SK-N-SH treated with all-trans-retinoic acid at 6 μM for 48 hours (cell line): ENCODE measurements at regions not wholly inside any gene's neighbourhood (a gene's known extent, or its start where the extent isn't known, plus 50 kb on each side); places are given as distances from the start of the nearest gene placed in this dataset.
"Not testable (repeated sequence)": the region's sequence is repeated elsewhere in the genome, so short reads cannot be mapped to it uniquely, and the experiment has no call there.

Experiments
- ARNTL ChIP-seq: fragments of 450-650 bp; formaldehyde crosslinking; IDR thresholded peaks from 2 replicates; pipeline ENCODE4 v1.5.0; 2020; ENCODE audit warnings: low read depth, mild to moderate bottlenecking, moderate library complexity, borderline replicate concordance
- GLIS3 ChIP-seq: fragments of 250-450 bp; sonication (Bioruptor Pico); IDR thresholded peaks from 2 replicates; pipeline ENCODE4 v1.5.0; 2020; ENCODE audit warnings: mild to moderate bottlenecking, moderate library complexity
- OSR1 ChIP-seq: fragments of 250-450 bp; sonication (Bioruptor Pico); IDR thresholded peaks from 2 replicates; pipeline ENCODE4 v1.8.0; 2022; ENCODE audit warnings: moderate library complexity, mild to moderate bottlenecking, inconsistent platforms
- RARB ChIP-seq: fragments of 250-450 bp; sonication (Bioruptor Pico); IDR thresholded peaks from 2 replicates; pipeline ENCODE4 v1.8.0; 2021; ENCODE audit warnings: mild to moderate bottlenecking, moderate library complexity
- ZFP3 ChIP-seq: fragments of 250-450 bp; sonication (Bioruptor Pico); IDR thresholded peaks from 2 replicates; pipeline ENCODE4 v1.5.0; 2020; ENCODE audit warnings: mild to moderate bottlenecking, moderate library complexity
- ZFP30 ChIP-seq: fragments of 450-650 bp; formaldehyde crosslinking; IDR thresholded peaks from 2 replicates; pipeline ENCODE4 v1.5.0; 2022; ENCODE audit warnings: mild to moderate bottlenecking, moderate library complexity
- ZNF70 ChIP-seq: fragments of 450-650 bp; formaldehyde crosslinking; IDR thresholded peaks from 2 replicates; pipeline ENCODE4 v1.5.0; 2020; ENCODE audit warnings: mild to moderate bottlenecking, moderate library complexity
- TF ChIP-seq, protein P1 (sequence below): fragments of 250-450 bp; sonication (Bioruptor Pico); IDR thresholded peaks from 2 replicates; pipeline ENCODE4 v1.8.0; 2020; ENCODE audit warnings: mild to moderate bottlenecking, moderate library complexity, borderline replicate concordance
- TF ChIP-seq, protein P2 (sequence below): fragments of 250-450 bp; sonication (Bioruptor Pico); IDR thresholded peaks from 2 replicates; pipeline ENCODE4 v1.5.0; 2020; ENCODE audit warnings: mild to moderate bottlenecking, moderate library complexity

DNA sequence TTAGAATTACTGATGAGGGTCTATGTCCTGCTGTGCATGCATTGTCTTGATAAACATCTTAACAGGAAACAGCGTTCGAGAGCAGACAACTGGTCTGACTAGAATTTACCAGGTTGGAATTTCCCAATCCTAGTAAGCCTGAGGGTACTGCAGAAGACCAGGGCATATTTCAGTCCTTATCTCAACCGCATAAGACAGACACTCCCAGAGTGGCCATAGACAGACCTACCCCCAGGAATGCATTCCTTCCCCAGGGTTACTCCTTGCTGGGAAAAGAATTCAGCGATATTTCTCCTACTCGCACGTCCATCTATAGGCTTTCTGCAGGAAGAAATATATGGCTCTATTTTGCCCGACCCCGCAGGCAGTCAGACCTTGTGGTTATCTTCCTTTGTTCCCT is 406.4 kb upstream of the CNTNAP5 start:
- TF ChIP-seq, protein P1, sequence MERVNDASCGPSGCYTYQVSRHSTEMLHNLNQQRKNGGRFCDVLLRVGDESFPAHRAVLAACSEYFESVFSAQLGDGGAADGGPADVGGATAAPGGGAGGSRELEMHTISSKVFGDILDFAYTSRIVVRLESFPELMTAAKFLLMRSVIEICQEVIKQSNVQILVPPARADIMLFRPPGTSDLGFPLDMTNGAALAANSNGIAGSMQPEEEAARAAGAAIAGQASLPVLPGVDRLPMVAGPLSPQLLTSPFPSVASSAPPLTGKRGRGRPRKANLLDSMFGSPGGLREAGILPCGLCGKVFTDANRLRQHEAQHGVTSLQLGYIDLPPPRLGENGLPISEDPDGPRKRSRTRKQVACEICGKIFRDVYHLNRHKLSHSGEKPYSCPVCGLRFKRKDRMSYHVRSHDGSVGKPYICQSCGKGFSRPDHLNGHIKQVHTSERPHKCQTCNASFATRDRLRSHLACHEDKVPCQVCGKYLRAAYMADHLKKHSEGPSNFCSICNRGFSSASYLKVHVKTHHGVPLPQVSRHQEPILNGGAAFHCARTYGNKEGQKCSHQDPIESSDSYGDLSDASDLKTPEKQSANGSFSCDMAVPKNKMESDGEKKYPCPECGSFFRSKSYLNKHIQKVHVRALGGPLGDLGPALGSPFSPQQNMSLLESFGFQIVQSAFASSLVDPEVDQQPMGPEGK, result not testable (repeated sequence)
- TF ChIP-seq ZFP30 (CRISPR knock-in tag); OSR1 (CRISPR knock-in tag); ARNTL; RARB (CRISPR knock-in tag); ZFP3 (CRISPR knock-in tag); GLIS3 (CRISPR knock-in tag); ZNF70: not testable (repeated sequence)
- TF ChIP-seq, protein P2, sequence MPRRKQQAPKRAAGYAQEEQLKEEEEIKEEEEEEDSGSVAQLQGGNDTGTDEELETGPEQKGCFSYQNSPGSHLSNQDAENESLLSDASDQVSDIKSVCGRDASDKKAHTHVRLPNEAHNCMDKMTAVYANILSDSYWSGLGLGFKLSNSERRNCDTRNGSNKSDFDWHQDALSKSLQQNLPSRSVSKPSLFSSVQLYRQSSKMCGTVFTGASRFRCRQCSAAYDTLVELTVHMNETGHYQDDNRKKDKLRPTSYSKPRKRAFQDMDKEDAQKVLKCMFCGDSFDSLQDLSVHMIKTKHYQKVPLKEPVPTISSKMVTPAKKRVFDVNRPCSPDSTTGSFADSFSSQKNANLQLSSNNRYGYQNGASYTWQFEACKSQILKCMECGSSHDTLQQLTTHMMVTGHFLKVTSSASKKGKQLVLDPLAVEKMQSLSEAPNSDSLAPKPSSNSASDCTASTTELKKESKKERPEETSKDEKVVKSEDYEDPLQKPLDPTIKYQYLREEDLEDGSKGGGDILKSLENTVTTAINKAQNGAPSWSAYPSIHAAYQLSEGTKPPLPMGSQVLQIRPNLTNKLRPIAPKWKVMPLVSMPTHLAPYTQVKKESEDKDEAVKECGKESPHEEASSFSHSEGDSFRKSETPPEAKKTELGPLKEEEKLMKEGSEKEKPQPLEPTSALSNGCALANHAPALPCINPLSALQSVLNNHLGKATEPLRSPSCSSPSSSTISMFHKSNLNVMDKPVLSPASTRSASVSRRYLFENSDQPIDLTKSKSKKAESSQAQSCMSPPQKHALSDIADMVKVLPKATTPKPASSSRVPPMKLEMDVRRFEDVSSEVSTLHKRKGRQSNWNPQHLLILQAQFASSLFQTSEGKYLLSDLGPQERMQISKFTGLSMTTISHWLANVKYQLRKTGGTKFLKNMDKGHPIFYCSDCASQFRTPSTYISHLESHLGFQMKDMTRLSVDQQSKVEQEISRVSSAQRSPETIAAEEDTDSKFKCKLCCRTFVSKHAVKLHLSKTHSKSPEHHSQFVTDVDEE (CRISPR knock-in tag), result not testable (repeated sequence)
